Lower lobe of right lung (tissue), 2 donors: ENCODE measurements at regions not wholly inside any gene's neighbourhood (a gene's known extent, or its start where the extent isn't known, plus 50 kb on each side); places are given as distances from the start of the nearest gene placed in this dataset.

ENCODE experiments used
- ATAC-seq, 2 donors: fragments of 200-7000 bp; cut with Tn5 transposase; one replicate each; pipeline ENCODE4 v1.9.1; 2020 to 2022; ENCODE audit warnings: mild to moderate bottlenecking in 2 of 2, moderate library complexity in 2 of 2
- DNase-seq: peaks from one replicate; pipeline ENCODE4 v3.0.0-alpha.2; 2020
- H3K27ac ChIP-seq: fragments of 200-600 bp; one replicate; pipeline ENCODE4 v1.8.0; 2022
- H3K27me3 ChIP-seq: fragments of 200-600 bp; one replicate; pipeline ENCODE4 v1.8.0; 2022; ENCODE audit warnings: low read depth
- H3K36me3 ChIP-seq: fragments of 200-600 bp; one replicate; pipeline ENCODE4 v1.8.0; 2022; ENCODE audit warnings: mild to moderate bottlenecking
- H3K4me1 ChIP-seq: fragments of 200-600 bp; one replicate; pipeline ENCODE4 v1.8.0; 2022
- H3K4me3 ChIP-seq: fragments of 200-600 bp; one replicate; pipeline ENCODE4 v1.8.0; 2022; ENCODE audit warnings: mild to moderate bottlenecking
- H3K9me3 ChIP-seq: fragments of 200-600 bp; one replicate; pipeline ENCODE4 v1.8.0; 2022
- CTCF ChIP-seq: fragments of 200-600 bp; IDR thresholded peaks from one replicate; pipeline ENCODE4 v1.8.0; 2022; ENCODE audit warnings: antibody characterized with exemption, mild to moderate bottlenecking
- intact Hi-C: fragments of 100-400 bp; cut with DNase I; formaldehyde crosslinking; loops from one replicate; pipeline ENCODE4 v1.11.0; 2022
- donor health status: DM: no; HTN: yes; CAD: no; lungs with severe emphysema.

GRCh38 chr4:167290678-167291077, 56.4 kb upstream of the SPOCK3 start:
- intact Hi-C loops: loop anchor here (2.0 kb wide), 1 partner anchor 270 kb away; no protein-coding TSS in a partner anchor
- peak; percentile 31 for TF ChIP-seq CTCF

GRCh38 chr4:167308876-167309275, 74.6 kb upstream of the SPOCK3 start:
- intact Hi-C loops: no loop called here
- Histone ChIP-seq H3K4me3 (no peak overlapping the region), H3K9me3 (no peaks in the 10 kb centered on the region), H3K27ac (no peak overlapping the region), H3K36me3 (no peaks in the 10 kb centered on the region), H3K27me3 (no peaks in the 10 kb centered on the region), H3K4me1 (no peaks in the 10 kb centered on the region)
- TF ChIP-seq CTCF: no peak
- DNase-seq: no peak
- ATAC-seq: no peak

More at GRCh38 chr4:167290678-167291077, 56.4 kb upstream of the SPOCK3 start:
- no peaks in the 10 kb centered on the region for H3K9me3 ChIP-seq
- H3K4me3 ChIP-seq: no peak overlapping the region
- H3K4me1 ChIP-seq: no peaks in the 10 kb centered on the region
- no peaks in the 10 kb centered on the region for H3K27me3 ChIP-seq
- no peak overlapping the region for H3K27ac ChIP-seq
- ATAC-seq (no peak), DNase-seq (no peak)
- H3K36me3 ChIP-seq: no peaks in the 10 kb centered on the region

GRCh38 chr4:167321299-167321698, 87.0 kb upstream of the SPOCK3 start:
- no peak overlapping the region for H3K27ac ChIP-seq
- no peak for TF ChIP-seq CTCF
- DNase-seq (no peak), ATAC-seq (no peak)
- H3K4me3 ChIP-seq: no peak overlapping the region
- no peaks in the 10 kb centered on the region for H3K4me1 ChIP-seq
- no peaks in the 10 kb centered on the region for H3K9me3 ChIP-seq
- H3K36me3 ChIP-seq: no peaks in the 10 kb centered on the region
- intact Hi-C loops: no loop called here
- H3K27me3 ChIP-seq: no peaks in the 10 kb centered on the region

GRCh38 chr4:167339781-167340180, 105.5 kb upstream of the SPOCK3 start:
- Histone ChIP-seq H3K36me3 (no peaks in the 10 kb centered on the region), H3K27me3 (no peaks in the 10 kb centered on the region)
- ATAC-seq: no peak

GRCh38 chr4:167359711-167360110, 125.4 kb upstream of the SPOCK3 start:
- H3K9me3 ChIP-seq: no peaks in the 10 kb centered on the region
- no peaks in the 10 kb centered on the region for H3K4me1 ChIP-seq

More at GRCh38 chr4:167339781-167340180, 105.5 kb upstream of the SPOCK3 start:
- no peaks in the 10 kb centered on the region for H3K9me3 ChIP-seq
- intact Hi-C loops: no loop called here
- no peak for DNase-seq
- TF ChIP-seq CTCF: no peak
- no peak overlapping the region for H3K4me3 ChIP-seq
- H3K27ac ChIP-seq: no peak overlapping the region
- no peaks in the 10 kb centered on the region for H3K4me1 ChIP-seq

More at GRCh38 chr4:167359711-167360110, 125.4 kb upstream of the SPOCK3 start:
- Histone ChIP-seq H3K36me3 (no peaks in the 10 kb centered on the region), H3K27ac (no peak overlapping the region), H3K4me3 (no peak overlapping the region), H3K27me3 (no peaks in the 10 kb centered on the region)
- intact Hi-C loops: no loop called here
- no peak for TF ChIP-seq CTCF
- ATAC-seq: no peak
- DNase-seq: no peak
